OCI-LY3 (cell line): ENCODE measurements at regions not wholly inside any gene's neighbourhood (a gene's known extent, or its start where the extent isn't known, plus 50 kb on each side); places are given as distances from the start of the nearest gene placed in this dataset.

Source experiments
- H2AFZ ChIP-seq: fragments of 200-600, 300-600 bp; shearing (Covaris generic); 2 replicates; pipeline ENCODE4 v1.6.0; 2014; ENCODE audit warnings: antibody characterized with exemption, low read depth, low read length
- H3K27ac ChIP-seq: fragments of 200-600, 300-600 bp; sonication (generic); 2 replicates; pipeline ENCODE4 v1.5.1; 2014; ENCODE audit warnings: mild to moderate bottlenecking, low read length, moderate library complexity, mixed read lengths
- H3K27me3 ChIP-seq: fragments of 200-600, 300-600 bp; sonication (generic); 2 replicates; pipeline ENCODE4 v1.6.1; 2014; ENCODE audit warnings: low read depth, low read length, mixed read lengths
- H3K36me3 ChIP-seq: fragments of 200-600, 300-600 bp; sonication (generic); replicated peaks from 2 replicates; pipeline ENCODE3; 2014; ENCODE audit warnings: low read depth, low read length, mixed read lengths
- H3K4me1 ChIP-seq: fragments of 300-600, 200-600 bp; sonication (generic); 2 replicates; pipeline ENCODE4 v1.6.1; 2014; ENCODE audit warnings: low read length, mixed read lengths
- H3K4me2 ChIP-seq: fragments of 200-600, 300-600 bp; sonication (generic); 2 replicates; pipeline ENCODE4 v1.6.1; 2014; ENCODE audit warnings: low read length, mixed read lengths
- H3K4me3 ChIP-seq: fragments of 300-600, 200-600 bp; sonication (generic); 2 replicates; pipeline ENCODE4 v1.5.1; 2014; ENCODE audit warnings: antibody characterized with exemption, mild to moderate bottlenecking, low read length, moderate library complexity
- H3K79me2 ChIP-seq: fragments of 300-600, 200-600 bp; shearing (Covaris generic); 2 replicates; pipeline ENCODE4 v1.6.1; 2014; ENCODE audit warnings: mild to moderate bottlenecking, low read length, mixed read lengths
- H3K9ac ChIP-seq: fragments of 300-600, 200-600 bp; shearing (Covaris generic); 2 replicates; pipeline ENCODE4 v1.6.0; 2014; ENCODE audit warnings: mild to moderate bottlenecking, low read length, moderate library complexity
- H3K9me3 ChIP-seq: fragments of 200-600, 300-600 bp; shearing (Covaris generic); 2 replicates; pipeline ENCODE4 v1.6.1; 2014; ENCODE audit warnings: low read length, mixed read lengths; ENCODE audit not compliant: insufficient read depth
- H4K20me1 ChIP-seq: fragments of 200-600, 300-600 bp; sonication (generic); 2 replicates; pipeline ENCODE4 v1.6.1; 2016; ENCODE audit warnings: low read length, mixed read lengths; ENCODE audit not compliant: insufficient read depth
- EZH2phosphoT487 ChIP-seq: fragments of 200-600 bp; shearing (Covaris generic); IDR thresholded peaks from 2 replicates; pipeline ENCODE4 v1.6.1; 2018; ENCODE audit warnings: antibody characterized with exemption, mixed run types, low read depth
- TF ChIP-seq, protein P1 (sequence below): fragments of 200-600, 300-600 bp; sonication (generic); IDR thresholded peaks from 2 replicates; pipeline ENCODE4 v1.5.1; 2014; ENCODE audit warnings: antibody characterized with exemption, low read length, low read depth

GRCh38 chr4:184548648-184549341 is 74.4 kb upstream of the IRF2 start:
- H3K9me3 ChIP-seq: no peaks in the 10 kb centered on the region
- H3K27ac ChIP-seq: no peak overlapping the region
- H2AFZ ChIP-seq: no peak overlapping the region
- TF ChIP-seq, protein P1, sequence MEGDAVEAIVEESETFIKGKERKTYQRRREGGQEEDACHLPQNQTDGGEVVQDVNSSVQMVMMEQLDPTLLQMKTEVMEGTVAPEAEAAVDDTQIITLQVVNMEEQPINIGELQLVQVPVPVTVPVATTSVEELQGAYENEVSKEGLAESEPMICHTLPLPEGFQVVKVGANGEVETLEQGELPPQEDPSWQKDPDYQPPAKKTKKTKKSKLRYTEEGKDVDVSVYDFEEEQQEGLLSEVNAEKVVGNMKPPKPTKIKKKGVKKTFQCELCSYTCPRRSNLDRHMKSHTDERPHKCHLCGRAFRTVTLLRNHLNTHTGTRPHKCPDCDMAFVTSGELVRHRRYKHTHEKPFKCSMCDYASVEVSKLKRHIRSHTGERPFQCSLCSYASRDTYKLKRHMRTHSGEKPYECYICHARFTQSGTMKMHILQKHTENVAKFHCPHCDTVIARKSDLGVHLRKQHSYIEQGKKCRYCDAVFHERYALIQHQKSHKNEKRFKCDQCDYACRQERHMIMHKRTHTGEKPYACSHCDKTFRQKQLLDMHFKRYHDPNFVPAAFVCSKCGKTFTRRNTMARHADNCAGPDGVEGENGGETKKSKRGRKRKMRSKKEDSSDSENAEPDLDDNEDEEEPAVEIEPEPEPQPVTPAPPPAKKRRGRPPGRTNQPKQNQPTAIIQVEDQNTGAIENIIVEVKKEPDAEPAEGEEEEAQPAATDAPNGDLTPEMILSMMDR: no peak
- TF ChIP-seq EZH2phosphoT487: no peak
- no peaks in the 10 kb centered on the region for H3K36me3 ChIP-seq
- H3K79me2 ChIP-seq: no peaks in the 10 kb centered on the region
- no peaks in the 10 kb centered on the region for H4K20me1 ChIP-seq
- H3K4me2 ChIP-seq: no peak overlapping the region
- no peaks in the 10 kb centered on the region for H3K27me3 ChIP-seq
- H3K9ac ChIP-seq: no peak overlapping the region
- no peak overlapping the region for H3K4me3 ChIP-seq
- H3K4me1 ChIP-seq: no peaks in the 10 kb centered on the region

DNA sequence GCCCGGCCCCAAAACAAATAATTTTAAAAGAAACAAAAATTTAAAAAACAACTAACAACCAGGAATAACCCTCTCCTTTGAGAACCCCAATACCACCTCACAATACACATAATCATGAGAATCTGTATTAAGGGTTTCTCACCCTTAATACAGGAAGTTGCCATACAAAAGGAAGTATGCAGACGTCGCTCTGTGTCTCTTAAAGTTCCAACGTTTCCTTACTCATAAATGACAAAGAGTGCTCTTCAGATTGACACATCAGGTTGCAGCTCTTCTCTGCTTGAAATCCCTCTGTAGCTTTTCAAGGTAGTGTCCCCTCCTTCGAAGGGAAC is 73.9 kb upstream of the IRF2 start:
- TF ChIP-seq EZH2phosphoT487: no peak
- TF ChIP-seq, protein P1: no peak
- Histone ChIP-seq H2AFZ (no peak overlapping the region), H3K27ac (no peak overlapping the region), H3K4me2 (no peak overlapping the region), H3K4me1 (no peaks in the 10 kb centered on the region), H3K9ac (no peak overlapping the region), H3K9me3 (no peaks in the 10 kb centered on the region), H4K20me1 (no peaks in the 10 kb centered on the region), H3K79me2 (no peaks in the 10 kb centered on the region), H3K27me3 (no peaks in the 10 kb centered on the region), H3K4me3 (no peak overlapping the region), H3K36me3 (no peaks in the 10 kb centered on the region)

GRCh38 chr4:184544788-184545409 is 70.5 kb upstream of the IRF2 start:
- H3K79me2 ChIP-seq: no peaks in the 10 kb centered on the region
- no peak overlapping the region for H3K9ac ChIP-seq
- H3K27ac ChIP-seq: no peak overlapping the region
- no peaks in the 10 kb centered on the region for H3K27me3 ChIP-seq
- H4K20me1 ChIP-seq: no peaks in the 10 kb centered on the region
- no peaks in the 10 kb centered on the region for H3K36me3 ChIP-seq
- no peaks in the 10 kb centered on the region for H3K9me3 ChIP-seq
- no peak overlapping the region for H3K4me3 ChIP-seq
- no peak overlapping the region for H2AFZ ChIP-seq
- H3K4me1 ChIP-seq: peaks cover 4% of the 10 kb centered on the region; the same call in 1 of the 2 replicates
- TF ChIP-seq, protein P1: no peak
- TF ChIP-seq EZH2phosphoT487: no peak
- H3K4me2 ChIP-seq: no peak overlapping the region

DNA sequence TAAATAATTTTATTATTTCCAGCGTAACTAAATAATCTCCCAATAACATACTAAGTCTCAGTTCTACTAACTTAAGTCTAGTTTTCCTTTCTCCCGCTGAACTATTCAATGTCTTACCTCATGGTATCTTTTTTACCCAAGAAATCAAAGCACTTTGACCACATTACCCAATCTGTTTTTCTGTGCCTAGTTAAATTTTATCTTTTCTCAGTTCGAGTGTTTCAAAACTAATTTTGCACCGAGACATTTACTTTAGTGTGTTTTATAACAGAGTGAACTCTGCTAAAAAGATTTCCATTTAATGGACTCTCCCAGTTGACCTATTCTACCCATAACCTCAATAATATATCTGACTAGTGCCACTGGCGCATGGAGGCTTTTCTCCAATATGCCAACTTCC is 67.6 kb upstream of the IRF2 start:
- no peak overlapping the region for H3K9ac ChIP-seq
- peaks cover 3% of the 10 kb centered on the region; the same call in 1 of the 2 replicates for H3K79me2 ChIP-seq
- H3K4me1 ChIP-seq: peaks cover 4% of the 10 kb centered on the region; the same call in 1 of the 2 replicates
- no peaks in the 10 kb centered on the region for H3K27me3 ChIP-seq
- H3K4me2 ChIP-seq: no peak overlapping the region
- H2AFZ ChIP-seq: no peak overlapping the region
- H3K9me3 ChIP-seq: no peaks in the 10 kb centered on the region
- H3K36me3 ChIP-seq: no peaks in the 10 kb centered on the region
- TF ChIP-seq, protein P1: no peak
- TF ChIP-seq EZH2phosphoT487: no peak
- no peak overlapping the region for H3K27ac ChIP-seq
- H3K4me3 ChIP-seq: no peak overlapping the region
- no peaks in the 10 kb centered on the region for H4K20me1 ChIP-seq
